ENCODE measurements at regions not wholly inside any gene's neighbourhood (a gene's known extent, or its start where the extent isn't known, plus 50 kb on each side); places are given as distances from the start of the nearest gene placed in this dataset.

GRCh38 chr4:33626221-33626620, 2618.1 kb downstream of the ARAP2 start:
- TF ChIP-seq CTCF (IDR thresholded peaks at IDR 0.05; ENCODE audit: low read depth, low read length, missing control alignments), result no peak
- DNase-seq (ENCODE audit: extremely low read depth, low read depth), result no peak
- H3K4me3 ChIP-seq (replicated peaks; ENCODE audit: low read depth, low read length), result no peak overlapping the region

- no peak for TF ChIP-seq CTCF (IDR thresholded peaks at IDR 0.05; ENCODE audit: low read depth, low read length, missing control alignments)
- no peak overlapping the region for H3K4me3 ChIP-seq (replicated peaks; ENCODE audit: low read depth, low read length)
- no peak for DNase-seq (ENCODE audit: extremely low read depth, low read depth)
Observed at GRCh38 chr4:33628296-33628695, 2616.0 kb downstream of the ARAP2 start.

- TF ChIP-seq CTCF (IDR thresholded peaks at IDR 0.05; ENCODE audit: low read depth, low read length, missing control alignments), result peak; percentile 72
- peak; percentile 17 for DNase-seq (ENCODE audit: extremely low read depth, low read depth)
- H3K4me3 ChIP-seq (replicated peaks; ENCODE audit: low read depth, low read length), result no peak overlapping the region
Observed at GRCh38 chr4:33649015-33649414, 2595.3 kb downstream of the ARAP2 start.

- no peak for DNase-seq (ENCODE audit: extremely low read depth, low read depth)
- no peak overlapping the region for H3K4me3 ChIP-seq (replicated peaks; ENCODE audit: low read depth, low read length)
- no peak for TF ChIP-seq CTCF (IDR thresholded peaks at IDR 0.05; ENCODE audit: low read depth, low read length, missing control alignments)
Observed at GRCh38 chr4:33649471-33649870, 2594.8 kb downstream of the ARAP2 start.

DNA sequence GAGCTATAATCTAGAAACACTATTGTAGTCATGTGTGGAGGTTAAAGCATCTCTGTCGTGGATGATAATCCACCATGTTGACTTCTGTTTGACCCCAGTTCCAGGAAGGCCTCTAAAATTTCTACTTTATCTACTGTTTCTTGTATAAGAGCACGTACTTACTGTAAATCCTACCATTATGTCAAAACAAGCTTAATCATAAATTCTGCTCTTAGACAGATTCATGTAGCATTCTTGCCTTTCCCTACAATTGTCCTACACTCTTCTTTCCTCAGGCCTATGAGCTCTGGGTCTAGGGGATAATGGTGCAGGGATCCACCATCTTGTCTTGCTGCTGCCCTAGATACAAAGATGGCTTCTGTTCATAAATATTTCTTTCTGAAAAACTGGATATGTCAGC, 2594.3 kb downstream of the ARAP2 start:
- no peak for DNase-seq (ENCODE audit: extremely low read depth, low read depth)
- no peak overlapping the region for H3K4me3 ChIP-seq (replicated peaks; ENCODE audit: low read depth, low read length)
- no peak for TF ChIP-seq CTCF (IDR thresholded peaks at IDR 0.05; ENCODE audit: low read depth, low read length, missing control alignments)

- no peak overlapping the region for H3K4me3 ChIP-seq (replicated peaks; ENCODE audit: low read depth, low read length)
- no peak for TF ChIP-seq CTCF (IDR thresholded peaks at IDR 0.05; ENCODE audit: low read depth, low read length, missing control alignments)
- DNase-seq (ENCODE audit: extremely low read depth, low read depth), result no peak
Observed at GRCh38 chr4:33658971-33659370, 2585.3 kb downstream of the ARAP2 start.

- no peak for TF ChIP-seq CTCF (IDR thresholded peaks at IDR 0.05; ENCODE audit: low read depth, low read length, missing control alignments)
- no peak for DNase-seq (ENCODE audit: extremely low read depth, low read depth)
- H3K4me3 ChIP-seq (replicated peaks; ENCODE audit: low read depth, low read length), result no peak overlapping the region
Observed at GRCh38 chr4:33661636-33662035, 2582.7 kb downstream of the ARAP2 start.

Measured in HFF-Myc (cell line).